ENCODE measurements at regions not wholly inside any gene's neighbourhood (a gene's known extent, or its start where the extent isn't known, plus 50 kb on each side); places are given as distances from the start of the nearest gene placed in this dataset.

DNA sequence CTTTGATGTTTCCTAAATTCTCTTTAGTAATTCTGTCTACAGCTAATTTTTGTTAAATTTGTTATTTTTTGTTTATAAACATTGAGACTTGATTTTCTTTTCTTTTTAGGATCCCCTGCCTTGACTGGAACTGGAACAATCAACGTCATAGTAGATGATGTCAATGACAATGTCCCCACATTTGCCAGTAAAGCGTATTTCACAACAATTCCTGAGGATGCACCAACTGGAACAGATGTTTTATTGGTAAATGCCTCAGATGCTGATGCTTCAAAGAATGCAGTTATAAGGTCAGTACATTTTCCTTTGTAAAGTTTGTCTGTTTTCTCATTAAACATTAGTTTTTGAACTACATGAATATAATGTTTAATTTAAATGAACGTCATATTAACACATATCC lies 119.4 kb downstream of the FAT4 start:
- POLR2A ChIA-PET, result no interaction called here
- intact Hi-C loops (cut with micrococcal nuclease; ENCODE audit: unreplicated experiment) (no loop called here), in situ Hi-C loops (cut with MboI) (no loop called here)
- no peaks in the 10 kb centered on the region for H3K36me3 ChIP-seq (ENCODE audit: control insufficient read depth in 2 of 2, insufficient read depth in 2 of 2, low read length in 1 of 2)
- ATAC-seq (no peak), DNase-seq (ENCODE audit: low read depth, low spot score) (no peak), FAIRE-seq (no peak)
- H4K20me1 ChIP-seq (ENCODE audit: control insufficient read depth, insufficient read depth), result no peaks in the 10 kb centered on the region
- no peaks in the 10 kb centered on the region for H3K4me1 ChIP-seq (ENCODE audit: control insufficient read depth, insufficient read depth, low read length)
- CTCF ChIA-PET, result no interaction called here
- no peak overlapping the region for H2AFZ ChIP-seq (ENCODE audit: control insufficient read depth, low read depth, low read length)
- WGBS (ENCODE audit: insufficient coverage, insufficient replicate concordance, low lambda C conversion rate, missing lambda C conversion rate), result 2% methylated on average over 3 of the region's 3 CpGs
- TF ChIP-seq EGR1 (IDR thresholded peaks at IDR 0.05; ENCODE audit: borderline replicate concordance in 1 of 2, low read depth in 2 of 2, low read length in 2 of 2) (no peak), SMAD5 (IDR thresholded peaks at IDR 0.05; ENCODE audit: low read depth) (no peak), NBN (IDR thresholded peaks at IDR 0.05) (no peak), CBX5 (IDR thresholded peaks at IDR 0.05; ENCODE audit: low read depth) (no peak), CBFB (IDR thresholded peaks at IDR 0.05; ENCODE audit: low read depth) (no peak), HDAC2 (IDR thresholded peaks at IDR 0.05) (no peak), MYC (IDR thresholded peaks at IDR 0.05; ENCODE audit: insufficient read depth, insufficient read length, insufficient replicate concordance, low read length, severe bottlenecking) (no peak), NFIC (IDR thresholded peaks at IDR 0.05; ENCODE audit: low read depth, low read length) (no peak), ZNF207 (IDR thresholded peaks at IDR 0.05; ENCODE audit: borderline replicate concordance) (no peak)
- TF ChIP-seq, protein P1, sequence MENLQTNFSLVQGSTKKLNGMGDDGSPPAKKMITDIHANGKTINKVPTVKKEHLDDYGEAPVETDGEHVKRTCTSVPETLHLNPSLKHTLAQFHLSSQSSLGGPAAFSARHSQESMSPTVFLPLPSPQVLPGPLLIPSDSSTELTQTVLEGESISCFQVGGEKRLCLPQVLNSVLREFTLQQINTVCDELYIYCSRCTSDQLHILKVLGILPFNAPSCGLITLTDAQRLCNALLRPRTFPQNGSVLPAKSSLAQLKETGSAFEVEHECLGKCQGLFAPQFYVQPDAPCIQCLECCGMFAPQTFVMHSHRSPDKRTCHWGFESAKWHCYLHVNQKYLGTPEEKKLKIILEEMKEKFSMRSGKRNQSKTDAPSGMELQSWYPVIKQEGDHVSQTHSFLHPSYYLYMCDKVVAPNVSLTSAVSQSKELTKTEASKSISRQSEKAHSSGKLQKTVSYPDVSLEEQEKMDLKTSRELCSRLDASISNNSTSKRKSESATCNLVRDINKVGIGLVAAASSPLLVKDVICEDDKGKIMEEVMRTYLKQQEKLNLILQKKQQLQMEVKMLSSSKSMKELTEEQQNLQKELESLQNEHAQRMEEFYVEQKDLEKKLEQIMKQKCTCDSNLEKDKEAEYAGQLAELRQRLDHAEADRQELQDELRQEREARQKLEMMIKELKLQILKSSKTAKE (IDR thresholded peaks at IDR 0.05; ENCODE audit: low read depth, poor library complexity, severe bottlenecking), result no peak
- TF ChIP-seq, protein P2, sequence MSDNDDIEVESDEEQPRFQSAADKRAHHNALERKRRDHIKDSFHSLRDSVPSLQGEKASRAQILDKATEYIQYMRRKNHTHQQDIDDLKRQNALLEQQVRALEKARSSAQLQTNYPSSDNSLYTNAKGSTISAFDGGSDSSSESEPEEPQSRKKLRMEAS (IDR thresholded peaks at IDR 0.05; ENCODE audit: low read depth, low read length), result no peak
- TF ChIP-seq, protein P3, sequence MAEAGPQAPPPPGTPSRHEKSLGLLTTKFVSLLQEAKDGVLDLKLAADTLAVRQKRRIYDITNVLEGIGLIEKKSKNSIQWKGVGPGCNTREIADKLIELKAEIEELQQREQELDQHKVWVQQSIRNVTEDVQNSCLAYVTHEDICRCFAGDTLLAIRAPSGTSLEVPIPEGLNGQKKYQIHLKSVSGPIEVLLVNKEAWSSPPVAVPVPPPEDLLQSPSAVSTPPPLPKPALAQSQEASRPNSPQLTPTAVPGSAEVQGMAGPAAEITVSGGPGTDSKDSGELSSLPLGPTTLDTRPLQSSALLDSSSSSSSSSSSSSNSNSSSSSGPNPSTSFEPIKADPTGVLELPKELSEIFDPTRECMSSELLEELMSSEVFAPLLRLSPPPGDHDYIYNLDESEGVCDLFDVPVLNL (IDR thresholded peaks at IDR 0.05; ENCODE audit: low read depth, low read length), result no peak
- RAD21 ChIA-PET (ENCODE audit: unreplicated experiment), result no interaction called here
- no TSS peak for BruUV-seq (replicated peaks)
- no peaks in the 10 kb centered on the region for H3K9me3 ChIP-seq (replicated peaks; ENCODE audit: control insufficient read depth, insufficient read depth, low read length)
- H3K4me3 ChIP-seq, result no peak overlapping the region
- no peak overlapping the region for H3K9ac ChIP-seq (ENCODE audit: control insufficient read depth, insufficient read depth, low read length)
- H3K27ac ChIP-seq (ENCODE audit: control insufficient read depth, insufficient read depth), result no peak overlapping the region
- SMC1A ChIA-PET (ENCODE audit: uncharacterized antibody, unreplicated experiment), result interaction anchor here (1.8 kb wide), 1 partner anchor 36 kb away, joined by 4 read pairs; no protein-coding TSS in a partner anchor
- no peaks in the 10 kb centered on the region for H3K79me2 ChIP-seq (ENCODE audit: control insufficient read depth, insufficient read depth, low read length)
- no peaks in the 10 kb centered on the region for H3K27me3 ChIP-seq (replicated peaks in 1 of 2; ENCODE audit: control insufficient read depth in 2 of 2, insufficient read depth in 2 of 2, low read length in 1 of 2)
- H3K4me2 ChIP-seq (ENCODE audit: control insufficient read depth, insufficient read depth), result no peak overlapping the region
